K562 (cell line): ENCODE measurements at regions not wholly inside any gene's neighbourhood (a gene's known extent, or its start where the extent isn't known, plus 50 kb on each side); places are given as distances from the start of the nearest gene placed in this dataset.

ENCODE experiments used
- ATAC-seq: fragments of 200-7000 bp; cut with Tn5 transposase; 3 replicates; pipeline ENCODE4 v1.9.1; 2020; ENCODE audit warnings: moderate library complexity
- BruUV-seq: library from RNA; stranded (reverse); fragments of 400-500 nt; replicated peaks from 2 replicates; lab custom pipeline; 2021; lab: Mats Ljungman, UMichigan
- CTCF ChIA-PET: fragments of 300-600 bp; formaldehyde crosslinking; extraction: SDS; loops from one replicate; lab custom pipeline; 2021; ENCODE audit warnings: low intra/inter-chr PET ratio; lab: Yijun Ruan, JAX
- POLR2A ChIA-PET: fragments of 300-600, 350-650 bp; sonication (Branson Sonifier 250); formaldehyde crosslinking; extraction: SDS; loops from one replicate; lab custom pipeline; 2021; ENCODE audit warnings: antibody characterized with exemption, inconsistent platforms; lab: Yijun Ruan, JAX
- DNase-seq, 4 experiments: peaks; one replicate each; pipeline versions ENCODE4 v3.0.0 to v3.0.0-alpha.2; 2011 to 2018; ENCODE audit warnings: low spot score in 3 of 4, mixed read lengths in 3 of 4; ENCODE audit errors: extremely low read depth in 1 of 4
- FAIRE-seq: peaks from 2 replicates; lab custom pipeline; 2011; peaks lifted over from hg19 to GRCh38; lab: Jason Lieb, UNC
- H2AFZ ChIP-seq: 2 replicates; pipeline ENCODE4 v1.6.0; 2011; ENCODE audit warnings: low read depth, low read length, control low read depth, inconsistent platforms
- H3K27ac ChIP-seq: fragments of 200-600 bp; 3 replicates; pipeline ENCODE4 v1.8.0; 2011; ENCODE audit warnings: low read depth, mild to moderate bottlenecking, control low read depth, inconsistent platforms, low read length, moderate library complexity, mixed read lengths; ENCODE audit errors: extremely low read depth
- H3K27me3 ChIP-seq, 2 experiments: fragments of 300-600 bp in 1 of 2; 2 replicates in 1 of 2; 3 replicates in 1 of 2; pipeline versions ENCODE4 v1.6.0 to v1.8.0; 2011; ENCODE audit warnings: inconsistent platforms in 2 of 2, low read length in 2 of 2, mild to moderate bottlenecking in 1 of 2, mixed read lengths in 1 of 2, moderate library complexity in 1 of 2; ENCODE audit not compliant: control insufficient read depth in 2 of 2, insufficient read depth in 2 of 2
- H3K36me3 ChIP-seq: fragments of 300-600 bp; 3 replicates; pipeline ENCODE4 v1.8.0; 2011; ENCODE audit warnings: mild to moderate bottlenecking, low read length, inconsistent platforms; ENCODE audit not compliant: control insufficient read depth, insufficient read depth
- H3K4me1 ChIP-seq, 2 experiments: fragments of 200-600 bp in 1 of 2; replicated peaks in 1 of 2; 2 replicates in 1 of 2; 3 replicates in 1 of 2; pipeline versions ENCODE4 v1.5.1 to v1.8.0; 2011; ENCODE audit warnings: inconsistent platforms in 2 of 2, low read length in 2 of 2, mild to moderate bottlenecking in 1 of 2, mixed read lengths in 1 of 2, moderate library complexity in 1 of 2; ENCODE audit not compliant: control insufficient read depth in 2 of 2, insufficient read depth in 2 of 2
- H3K4me2 ChIP-seq: 2 replicates; pipeline ENCODE4 v1.6.1; 2011; ENCODE audit warnings: low read length, control low read depth, inconsistent platforms, mixed read lengths; ENCODE audit not compliant: insufficient read depth
- H3K4me3 ChIP-seq: fragments of 200-600 bp; sonication (generic), shearing (Covaris generic); 2 replicates; pipeline ENCODE4 v1.5.1; 2016; ENCODE audit warnings: control low read depth, inconsistent platforms
- H3K79me2 ChIP-seq: fragments of 200-600 bp; 3 replicates; pipeline ENCODE4 v1.8.0; 2011; ENCODE audit warnings: low read length, inconsistent platforms; ENCODE audit not compliant: control insufficient read depth, insufficient read depth
- H3K9ac ChIP-seq, 2 experiments: 2 replicates each; pipeline versions ENCODE4 v1.6.0 to v1.6.1; 2011; ENCODE audit warnings: low read depth in 2 of 2, low read length in 2 of 2, control low read depth in 1 of 2, inconsistent platforms in 1 of 2, mild to moderate bottlenecking in 1 of 2, mixed read lengths in 1 of 2; ENCODE audit not compliant: insufficient read depth in 1 of 2
- H3K9me1 ChIP-seq: one replicate; pipeline ENCODE4 v1.6.0; 2011; ENCODE audit warnings: inconsistent platforms, mild to moderate bottlenecking, low read length, moderate library complexity; ENCODE audit not compliant: control insufficient read depth, insufficient read depth
- H3K9me3 ChIP-seq: replicated peaks from 2 replicates; pipeline ENCODE4 v1.5.1; 2011; ENCODE audit warnings: low read depth, low read length, inconsistent platforms; ENCODE audit not compliant: control insufficient read depth, insufficient read depth
- H4K20me1 ChIP-seq: replicated peaks from 2 replicates; pipeline ENCODE4 v1.6.1; 2011; ENCODE audit warnings: low read length, inconsistent platforms, mixed read lengths; ENCODE audit not compliant: control insufficient read depth, insufficient read depth
- ATF4 ChIP-seq: fragments of 450-650 bp; formaldehyde crosslinking; IDR thresholded peaks from 2 replicates; pipeline ENCODE4 v1.4.0; 2022; ENCODE audit warnings: mild to moderate bottlenecking, moderate library complexity
- FOXK1 ChIP-seq: sonication (generic); formaldehyde crosslinking; IDR thresholded peaks from 2 replicates; pipeline ENCODE4 v1.8.0; 2022; ENCODE audit warnings: missing genetic modification reagents, mild to moderate bottlenecking, borderline replicate concordance
- HEY1 ChIP-seq: fragments of 250-450 bp; sonication (Bioruptor Pico); IDR thresholded peaks from 2 replicates; pipeline ENCODE4 v1.5.0; 2020; ENCODE audit warnings: mild to moderate bottlenecking, moderate library complexity, borderline replicate concordance
- MIER1 ChIP-seq: fragments of 450-650 bp; IDR thresholded peaks from 2 replicates; pipeline ENCODE4 v1.6.1; 2016; ENCODE audit warnings: antibody characterized with exemption, mild to moderate bottlenecking, low read depth
- NFIC ChIP-seq: fragments of 450-650 bp; IDR thresholded peaks from 2 replicates; pipeline ENCODE4 v1.6.1; 2017; ENCODE audit warnings: mild to moderate bottlenecking, inconsistent platforms
- PHTF2 ChIP-seq: fragments of 250-450 bp; sonication (Bioruptor Pico); IDR thresholded peaks from 2 replicates; pipeline ENCODE4 v1.5.0; 2021; ENCODE audit warnings: mild to moderate bottlenecking
- RBM25 ChIP-seq: fragments of 200-400 bp; formaldehyde crosslinking; IDR thresholded peaks from 2 replicates; pipeline ENCODE4 v1.6.1; 2018; ENCODE audit warnings: low read length, low read depth, moderate library complexity; ENCODE audit not compliant: severe bottlenecking
- SFPQ ChIP-seq: fragments of 200-400 bp; formaldehyde crosslinking; IDR thresholded peaks from 2 replicates; pipeline ENCODE4 v1.6.1; 2017; ENCODE audit warnings: mild to moderate bottlenecking, low read depth, low read length, moderate library complexity
- SMAD4 ChIP-seq: fragments of 250-450 bp; sonication (Bioruptor Pico); conservative IDR thresholded peaks from 2 replicates; pipeline ENCODE4 v1.8.0; 2021; ENCODE audit warnings: inconsistent platforms, mild to moderate bottlenecking, moderate library complexity
- TCF7L2 ChIP-seq: fragments of 150-350 bp; IDR thresholded peaks from 2 replicates; pipeline ENCODE4 v1.6.1; 2016; ENCODE audit warnings: low read depth, mild to moderate bottlenecking, low read length, moderate library complexity
- ZKSCAN8 ChIP-seq: fragments of 200-800 bp; sonication (Bioruptor generic); IDR thresholded peaks from 2 replicates; pipeline ENCODE4 v1.6.1; 2016; ENCODE audit warnings: missing genetic modification characterization, missing compliant biosample characterization
- ZNF121 ChIP-seq: sonication (generic); formaldehyde crosslinking; conservative IDR thresholded peaks from 2 replicates; pipeline ENCODE4 v1.8.0; 2022; ENCODE audit warnings: missing genetic modification reagents
- ZNF561 ChIP-seq: fragments of 450-650 bp; formaldehyde crosslinking; conservative IDR thresholded peaks from 2 replicates; pipeline ENCODE4 v1.4.0; 2020; ENCODE audit warnings: mild to moderate bottlenecking, moderate library complexity
- ZNF778 ChIP-seq: fragments of 450-650 bp; formaldehyde crosslinking; IDR thresholded peaks from 2 replicates; pipeline ENCODE4 v1.4.0; 2020; ENCODE audit warnings: mild to moderate bottlenecking, moderate library complexity
- ZNF780A ChIP-seq: fragments of 250-450 bp; sonication (Bioruptor Pico); IDR thresholded peaks from 2 replicates; pipeline ENCODE4 v1.5.0; 2021; ENCODE audit warnings: mild to moderate bottlenecking
- WGBS: fragments of 100-300 bp; shearing (Covaris generic); methylation state at CpG from one replicate; pipeline ENCODE4 v1.1.6; 2016; ENCODE audit warnings: low coverage, mixed read lengths; ENCODE audit not compliant: insufficient coverage; ENCODE audit errors: missing lambda C conversion rate; 5-methylcytosine and 5-hydroxymethylcytosine counted together
- in situ Hi-C: fragments of 300-500 bp; cut with MboI; formaldehyde crosslinking; loops from 4 replicates; pipeline ENCODE4 v1.15.0; 2018; ENCODE audit warnings: inconsistent platforms, mixed read lengths
- intact Hi-C: fragments of 100-400 bp; cut with micrococcal nuclease; formaldehyde crosslinking; loops from 2 replicates; pipeline ENCODE4 v1.14.2; 2022

- no peaks in the 10 kb centered on the region for H3K9me3 ChIP-seq
- intact Hi-C loops = no loop called here
- DNase-seq (no peak), ATAC-seq (no peak), FAIRE-seq (no peak)
- no peaks in the 10 kb centered on the region for H3K79me2 ChIP-seq
- in situ Hi-C loops = no loop called here
- H2AFZ ChIP-seq = no peak overlapping the region
- no peaks in the 10 kb centered on the region for H4K20me1 ChIP-seq
- TF ChIP-seq TCF7L2 (no peak), HEY1 (CRISPR knock-in tag) (no peak), PHTF2 (CRISPR knock-in tag) (no peak)
- H3K36me3 ChIP-seq = no peaks in the 10 kb centered on the region
- POLR2A ChIA-PET = no interaction called here
- CTCF ChIA-PET = no interaction called here
- H3K27ac ChIP-seq = no peak overlapping the region
- no peak overlapping the region for H3K9ac ChIP-seq
- no peaks in the 10 kb centered on the region for H3K9me1 ChIP-seq
- H3K4me3 ChIP-seq = no peak overlapping the region
- H3K4me2 ChIP-seq = no peak overlapping the region
- no peaks in the 10 kb centered on the region for H3K4me1 ChIP-seq
- peaks cover 3 to 23% of the 10 kb centered on the region in 2 experiments; a peak in 3 of 5 replicates for H3K27me3 ChIP-seq
- 1% methylated on average over 7 of the region's 7 CpGs for WGBS
- BruUV-seq = no TSS peak
Observed at GRCh38 chr5:137567226-137567625, 68.1 kb upstream of the SPOCK1 start.

- no peak overlapping the region for H3K4me3 ChIP-seq
- in situ Hi-C loops = no loop called here
- no peaks in the 10 kb centered on the region for H3K9me3 ChIP-seq
- H3K9ac ChIP-seq = no peak overlapping the region
- CTCF ChIA-PET = no interaction called here
- H3K4me1 ChIP-seq = no peaks in the 10 kb centered on the region
- no peak overlapping the region for H2AFZ ChIP-seq
- FAIRE-seq (no peak), DNase-seq (no peak), ATAC-seq (no peak)
- no peaks in the 10 kb centered on the region for H3K9me1 ChIP-seq
- POLR2A ChIA-PET = interaction anchor here (0.6 kb wide), 1 partner anchor 187 kb away, joined by 3 read pairs; no protein-coding TSS in a partner anchor
- no TSS peak for BruUV-seq
- H4K20me1 ChIP-seq = no peaks in the 10 kb centered on the region
- H3K36me3 ChIP-seq = no peaks in the 10 kb centered on the region
- H3K27me3 ChIP-seq = peaks cover 3 to 23% of the 10 kb centered on the region in 2 experiments; a peak in 3 of 5 replicates
- no peaks in the 10 kb centered on the region for H3K79me2 ChIP-seq
- H3K27ac ChIP-seq = no peak overlapping the region
- no peak overlapping the region for H3K4me2 ChIP-seq
- 0% methylated on average over 6 of the region's 6 CpGs for WGBS
- intact Hi-C loops = no loop called here
- TF ChIP-seq ATF4 (CRISPR knock-in tag) (no peak), NFIC (no peak), ZNF778 (CRISPR knock-in tag) (no peak), ZNF121 (CRISPR knock-in tag) (no peak), ZNF780A (no peak), FOXK1 (CRISPR knock-in tag) (no peak), SMAD4 (CRISPR knock-in tag) (no peak), SFPQ (no peak), MIER1 (no peak), RBM25 (no peak), ZKSCAN8 (CRISPR knock-in tag) (no peak), ZNF561 (CRISPR knock-in tag) (no peak)
Observed at GRCh38 chr5:137566780-137567179, 67.7 kb upstream of the SPOCK1 start.
